MCF 10A (cell line): ENCODE measurements at regions not wholly inside any gene's neighbourhood (a gene's known extent, or its start where the extent isn't known, plus 50 kb on each side); places are given as distances from the start of the nearest gene placed in this dataset.

Experiments
- BruUV-seq: library from RNA; stranded (reverse); fragments of 400-500 nt; replicated peaks from 2 replicates; lab custom pipeline; 2021; lab: Mats Ljungman, UMichigan
- CTCF ChIA-PET: fragments of 300-600 bp; sonication (Branson Sonifier 250); formaldehyde crosslinking; extraction: SDS; loops from one replicate; lab custom pipeline; 2021; ENCODE audit warnings: antibody characterized with exemption, inconsistent platforms; lab: Yijun Ruan, JAX
- POLR2A ChIA-PET: fragments of 300-600, 350-650 bp; sonication (Branson Sonifier 250); formaldehyde crosslinking; extraction: SDS; loops from one replicate; lab custom pipeline; 2020; ENCODE audit warnings: antibody characterized with exemption, inconsistent platforms; lab: Yijun Ruan, JAX
- DNase-seq: peaks from one replicate; pipeline ENCODE4 v3.0.0-alpha.2; 2018; ENCODE audit not compliant: unreplicated experiment
- H3K27ac Mint-ChIP-seq: one replicate; pipeline ENCODE4 v1.8.0; 2022; ENCODE audit warnings: mild to moderate bottlenecking, low read depth, mixed read lengths; ENCODE audit not compliant: unreplicated experiment
- H3K27me3 Mint-ChIP-seq: one replicate; pipeline ENCODE4 v1.8.0; 2022; ENCODE audit warnings: mixed read lengths; ENCODE audit not compliant: insufficient read depth, unreplicated experiment
- H3K36me3 Mint-ChIP-seq: one replicate; pipeline ENCODE4 v1.8.0; 2022; ENCODE audit warnings: mild to moderate bottlenecking, moderate library complexity, mixed read lengths; ENCODE audit not compliant: insufficient read depth, unreplicated experiment
- H3K4me1 Mint-ChIP-seq: one replicate; pipeline ENCODE4 v1.8.0; 2022; ENCODE audit warnings: mixed read lengths; ENCODE audit not compliant: insufficient read depth, unreplicated experiment
- H3K4me3 Mint-ChIP-seq: one replicate; pipeline ENCODE4 v1.8.0; 2022; ENCODE audit warnings: mild to moderate bottlenecking, moderate library complexity, mixed read lengths; ENCODE audit not compliant: unreplicated experiment
- H3K9me3 Mint-ChIP-seq: one replicate; pipeline ENCODE4 v1.8.0; 2022; ENCODE audit warnings: mixed read lengths; ENCODE audit not compliant: unreplicated experiment
- intact Hi-C: fragments of 100-400 bp; cut with micrococcal nuclease; formaldehyde crosslinking; loops from 2 replicates; pipeline ENCODE4 v1.14.1; 2022
- TF ChIP-seq, protein P1 (sequence below): fragments of 200-600 bp; IDR thresholded peaks from one replicate; pipeline ENCODE4 v1.8.0; 2022; ENCODE audit warnings: antibody characterized with exemption, mild to moderate bottlenecking; ENCODE audit not compliant: unreplicated experiment

DNA sequence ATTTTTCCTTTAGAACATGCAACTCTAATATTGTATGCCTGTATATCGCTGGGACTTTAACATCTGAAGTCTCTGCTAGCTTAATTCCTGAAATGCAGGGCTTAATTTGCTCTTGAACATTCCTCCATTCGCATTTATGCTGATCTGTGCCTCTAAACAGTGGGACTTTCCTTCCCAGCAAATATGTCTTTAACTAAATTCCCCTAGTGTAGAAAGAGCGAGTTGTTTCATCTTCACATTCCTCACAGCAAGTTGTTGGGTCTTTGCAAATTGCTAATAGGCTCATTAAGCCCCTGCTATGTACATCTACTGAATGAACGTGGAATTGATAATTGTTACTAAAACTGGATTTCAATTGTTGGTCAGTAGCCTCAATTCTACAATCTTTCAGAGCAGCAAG, 118.4 kb upstream of the OBI1 start:
- BruUV-seq: no TSS peak
- Mint-ChIP-seq H3K4me1 (no peaks in the 10 kb centered on the region), H3K27ac (no peak overlapping the region), H3K36me3 (no peaks in the 10 kb centered on the region), H3K9me3 (no peaks in the 10 kb centered on the region), H3K27me3 (peaks cover 90% of the 10 kb centered on the region), H3K4me3 (no peak overlapping the region)
- POLR2A ChIA-PET: no interaction called here
- no peak for DNase-seq
- intact Hi-C loops: no loop called here
- TF ChIP-seq, protein P1, sequence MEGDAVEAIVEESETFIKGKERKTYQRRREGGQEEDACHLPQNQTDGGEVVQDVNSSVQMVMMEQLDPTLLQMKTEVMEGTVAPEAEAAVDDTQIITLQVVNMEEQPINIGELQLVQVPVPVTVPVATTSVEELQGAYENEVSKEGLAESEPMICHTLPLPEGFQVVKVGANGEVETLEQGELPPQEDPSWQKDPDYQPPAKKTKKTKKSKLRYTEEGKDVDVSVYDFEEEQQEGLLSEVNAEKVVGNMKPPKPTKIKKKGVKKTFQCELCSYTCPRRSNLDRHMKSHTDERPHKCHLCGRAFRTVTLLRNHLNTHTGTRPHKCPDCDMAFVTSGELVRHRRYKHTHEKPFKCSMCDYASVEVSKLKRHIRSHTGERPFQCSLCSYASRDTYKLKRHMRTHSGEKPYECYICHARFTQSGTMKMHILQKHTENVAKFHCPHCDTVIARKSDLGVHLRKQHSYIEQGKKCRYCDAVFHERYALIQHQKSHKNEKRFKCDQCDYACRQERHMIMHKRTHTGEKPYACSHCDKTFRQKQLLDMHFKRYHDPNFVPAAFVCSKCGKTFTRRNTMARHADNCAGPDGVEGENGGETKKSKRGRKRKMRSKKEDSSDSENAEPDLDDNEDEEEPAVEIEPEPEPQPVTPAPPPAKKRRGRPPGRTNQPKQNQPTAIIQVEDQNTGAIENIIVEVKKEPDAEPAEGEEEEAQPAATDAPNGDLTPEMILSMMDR: no peak
- CTCF ChIA-PET: no interaction called here

DNA sequence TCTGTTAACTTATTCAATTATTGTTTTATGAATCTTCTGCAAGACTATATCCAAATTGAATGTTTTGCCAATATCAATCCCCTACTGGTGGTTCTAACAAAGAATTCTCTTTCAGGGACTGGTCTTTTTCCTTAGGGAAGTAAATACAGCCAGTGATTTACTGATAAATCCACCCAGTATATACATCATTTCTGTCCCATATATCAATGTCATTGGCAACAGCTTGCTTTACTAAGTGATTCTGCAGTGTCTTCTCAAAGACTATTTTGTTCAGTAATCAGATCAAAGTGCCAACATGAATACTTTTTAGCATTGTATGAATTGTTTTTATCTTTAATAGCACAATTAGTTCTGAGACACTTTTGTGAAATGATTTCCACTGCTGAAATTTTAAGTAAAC, 114.0 kb upstream of the OBI1 start:
- H3K9me3 Mint-ChIP-seq: no peaks in the 10 kb centered on the region
- TF ChIP-seq, protein P1: no peak
- intact Hi-C loops: no loop called here
- H3K27me3 Mint-ChIP-seq: peaks cover 93% of the 10 kb centered on the region
- H3K4me1 Mint-ChIP-seq: no peaks in the 10 kb centered on the region
- ChIA-PET POLR2A (no interaction called here), CTCF (no interaction called here)
- no peak for DNase-seq
- no TSS peak for BruUV-seq
- H3K27ac Mint-ChIP-seq: no peak overlapping the region
- H3K4me3 Mint-ChIP-seq: no peak overlapping the region
- H3K36me3 Mint-ChIP-seq: no peaks in the 10 kb centered on the region

DNA sequence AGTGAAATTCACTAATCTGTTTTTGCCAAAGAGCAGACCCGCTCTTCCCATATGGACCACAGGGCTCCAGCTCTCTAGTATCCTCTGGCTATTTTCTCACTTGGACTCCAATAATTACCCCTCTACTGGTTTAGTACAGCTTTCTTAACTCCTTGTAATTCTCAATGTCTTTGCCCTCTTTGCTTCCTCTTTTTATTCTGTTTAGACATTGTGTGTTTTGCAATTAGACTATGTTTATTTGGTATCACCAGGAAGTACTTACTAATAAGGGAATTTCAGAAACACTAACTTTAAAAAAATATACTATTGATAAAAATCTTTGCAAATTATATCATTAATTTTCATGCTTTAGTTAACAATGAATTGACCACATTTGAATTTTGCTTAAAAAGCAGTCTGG, 111.6 kb upstream of the OBI1 start:
- Mint-ChIP-seq H3K27me3 (peaks cover 87% of the 10 kb centered on the region), H3K9me3 (no peaks in the 10 kb centered on the region), H3K36me3 (no peaks in the 10 kb centered on the region), H3K27ac (no peak overlapping the region), H3K4me3 (no peak overlapping the region), H3K4me1 (no peaks in the 10 kb centered on the region)
- intact Hi-C loops: no loop called here
- POLR2A ChIA-PET: no interaction called here
- CTCF ChIA-PET: no interaction called here
- TF ChIP-seq, protein P1: no peak
- DNase-seq: no peak
- no TSS peak for BruUV-seq

DNA sequence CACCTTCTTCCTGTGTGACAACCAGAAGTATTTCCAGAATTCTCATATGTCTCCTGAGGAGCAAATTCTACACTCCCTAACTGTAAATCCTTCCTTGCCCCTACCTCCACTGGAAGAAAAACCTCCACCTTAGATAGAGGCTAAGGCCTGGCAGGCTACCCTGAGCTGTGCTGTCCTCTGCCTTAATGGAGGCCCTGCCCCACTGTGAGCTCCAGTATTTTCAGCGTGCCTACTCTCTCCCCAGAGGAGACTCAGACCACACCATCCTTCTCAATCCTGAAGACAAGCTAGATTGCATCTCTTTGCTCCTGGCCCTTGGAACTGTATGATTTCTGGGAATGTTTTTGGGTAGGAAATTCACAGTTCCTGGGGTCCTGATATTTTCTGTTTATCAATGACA, 110.0 kb upstream of the OBI1 start:
- ChIA-PET CTCF (no interaction called here), POLR2A (no interaction called here)
- Mint-ChIP-seq H3K27ac (no peak overlapping the region), H3K9me3 (no peaks in the 10 kb centered on the region), H3K4me1 (no peaks in the 10 kb centered on the region), H3K36me3 (peaks cover 4% of the 10 kb centered on the region), H3K4me3 (no peak overlapping the region), H3K27me3 (peaks cover 88% of the 10 kb centered on the region)
- no TSS peak for BruUV-seq
- DNase-seq: no peak
- TF ChIP-seq, protein P1: no peak
- intact Hi-C loops: no loop called here
